K562 (cell line): ENCODE measurements at regions not wholly inside any gene's neighbourhood (a gene's known extent, or its start where the extent isn't known, plus 50 kb on each side); places are given as distances from the start of the nearest gene placed in this dataset.

Experiments used
- DPF2 ChIP-seq: fragments of 450-650 bp; IDR thresholded peaks from 2 replicates; pipeline ENCODE4 v1.6.1; 2016
- FOXJ3 ChIP-seq: sonication (generic); formaldehyde crosslinking; IDR thresholded peaks from 2 replicates; pipeline ENCODE4 v1.4.0; 2020; ENCODE audit warnings: mild to moderate bottlenecking, missing genetic modification reagents
- HSF4 ChIP-seq: fragments of 250-450 bp; sonication (Bioruptor Pico); IDR thresholded peaks from 2 replicates; pipeline ENCODE4 v2.1.2; 2022; ENCODE audit warnings: mild to moderate bottlenecking, moderate library complexity, borderline replicate concordance
- MXI1 ChIP-seq: IDR thresholded peaks from 2 replicates; pipeline ENCODE4 v1.6.1; 2011; ENCODE audit warnings: low read depth, mild to moderate bottlenecking, improper control_type of control experiment, low read length
- POLR2AphosphoS2 ChIP-seq: IDR thresholded peaks from 2 replicates; pipeline ENCODE4 v1.6.1; 2012; ENCODE audit warnings: low read length, improper control_type of control experiment
- POLR2AphosphoS5 ChIP-seq: IDR thresholded peaks from 2 replicates; pipeline ENCODE4 v1.6.1; 2011; ENCODE audit warnings: mild to moderate bottlenecking, low read depth, low read length, moderate library complexity; ENCODE audit not compliant: control insufficient read depth, insufficient read depth
- RAD21 ChIP-seq, 2 experiments: fragments of 250-450 bp in 1 of 2; fragments of 450-650 bp in 1 of 2; sonication (Bioruptor Pico) in 1 of 2; formaldehyde crosslinking in 1 of 2; IDR thresholded peaks in 1 of 2; conservative IDR thresholded peaks in 1 of 2; 2 replicates each; pipeline versions ENCODE4 v1.4.0 to v1.8.0; 2020 to 2022; ENCODE audit warnings: mild to moderate bottlenecking in 2 of 2, moderate library complexity in 1 of 2
- SETDB1 ChIP-seq: IDR thresholded peaks from one replicate; pipeline ENCODE4 v1.6.1; 2012; ENCODE audit warnings: low read length, control low read depth, inconsistent platforms
- YY1 ChIP-seq, 3 experiments: IDR thresholded peaks; 2 replicates each; pipeline ENCODE4 v1.6.1; 2011; ENCODE audit warnings: low read length in 2 of 3, mild to moderate bottlenecking in 2 of 3, moderate library complexity in 2 of 3, borderline replicate concordance in 1 of 3, control low read depth in 1 of 3, low read depth in 1 of 3; ENCODE audit not compliant: insufficient read depth in 3 of 3, insufficient replicate concordance in 2 of 3, control insufficient read depth in 1 of 3, insufficient read length in 1 of 3; ENCODE audit errors: extremely low read depth in 1 of 3
- ZBTB17 ChIP-seq: fragments of 450-650 bp; formaldehyde crosslinking; IDR thresholded peaks from 2 replicates; pipeline ENCODE4 v1.4.0; 2020; ENCODE audit warnings: mild to moderate bottlenecking
- TF ChIP-seq, protein P1 (sequence below): sonication (generic); formaldehyde crosslinking; IDR thresholded peaks from 2 replicates; pipeline ENCODE4 v1.8.0; 2023; ENCODE audit warnings: mild to moderate bottlenecking, missing genetic modification reagents
- TF ChIP-seq, protein P2 (sequence below): sonication (generic); formaldehyde crosslinking; IDR thresholded peaks from 2 replicates; pipeline ENCODE4 v1.8.1; 2023; ENCODE audit warnings: mild to moderate bottlenecking, missing genetic modification reagents

DNA sequence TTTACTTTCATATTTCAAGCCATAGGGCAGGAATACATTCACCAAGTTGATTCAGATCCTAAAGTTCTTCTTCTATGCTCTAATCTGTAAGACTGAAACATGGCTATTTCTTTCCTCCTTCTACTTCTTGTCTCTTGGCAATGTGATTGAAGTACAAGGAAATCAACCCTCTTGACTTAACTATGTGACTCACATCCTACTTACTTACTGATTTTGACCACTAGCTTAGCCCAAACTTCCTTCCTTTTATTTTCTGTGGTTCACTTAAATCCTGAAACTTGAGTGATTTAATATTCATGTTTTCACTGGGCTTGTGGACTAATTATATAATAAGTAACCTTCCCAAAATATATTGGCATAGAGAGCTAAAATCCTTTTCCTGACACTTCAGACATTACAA lies 111.2 kb upstream of the NOVA1 start:
- TF ChIP-seq MXI1 (no peak), SETDB1 (no peak), POLR2AphosphoS5 (no peak), RAD21 (CRISPR knock-in tag; conservative IDR thresholded peaks at IDR 0.05 in 1 of 2, IDR thresholded peaks at IDR 0.05 in 1 of 2) (no peak), POLR2AphosphoS2 (no peak), FOXJ3 (CRISPR knock-in tag) (no peak), HSF4 (no peak), DPF2 (no peak), YY1 (IDR thresholded peaks at IDR 0.05; ENCODE audit: borderline replicate concordance in 1 of 3, control insufficient read depth in 1 of 3, extremely low read depth in 1 of 3, insufficient read depth in 3 of 3, insufficient read length in 1 of 3, insufficient replicate concordance in 2 of 3, low read depth in 1 of 3, low read length in 2 of 3) (no peak), ZBTB17 (CRISPR knock-in tag) (no peak)
- TF ChIP-seq, protein P1, sequence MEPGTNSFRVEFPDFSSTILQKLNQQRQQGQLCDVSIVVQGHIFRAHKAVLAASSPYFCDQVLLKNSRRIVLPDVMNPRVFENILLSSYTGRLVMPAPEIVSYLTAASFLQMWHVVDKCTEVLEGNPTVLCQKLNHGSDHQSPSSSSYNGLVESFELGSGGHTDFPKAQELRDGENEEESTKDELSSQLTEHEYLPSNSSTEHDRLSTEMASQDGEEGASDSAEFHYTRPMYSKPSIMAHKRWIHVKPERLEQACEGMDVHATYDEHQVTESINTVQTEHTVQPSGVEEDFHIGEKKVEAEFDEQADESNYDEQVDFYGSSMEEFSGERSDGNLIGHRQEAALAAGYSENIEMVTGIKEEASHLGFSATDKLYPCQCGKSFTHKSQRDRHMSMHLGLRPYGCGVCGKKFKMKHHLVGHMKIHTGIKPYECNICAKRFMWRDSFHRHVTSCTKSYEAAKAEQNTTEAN (CRISPR knock-in tag) = no peak
- TF ChIP-seq, protein P2, sequence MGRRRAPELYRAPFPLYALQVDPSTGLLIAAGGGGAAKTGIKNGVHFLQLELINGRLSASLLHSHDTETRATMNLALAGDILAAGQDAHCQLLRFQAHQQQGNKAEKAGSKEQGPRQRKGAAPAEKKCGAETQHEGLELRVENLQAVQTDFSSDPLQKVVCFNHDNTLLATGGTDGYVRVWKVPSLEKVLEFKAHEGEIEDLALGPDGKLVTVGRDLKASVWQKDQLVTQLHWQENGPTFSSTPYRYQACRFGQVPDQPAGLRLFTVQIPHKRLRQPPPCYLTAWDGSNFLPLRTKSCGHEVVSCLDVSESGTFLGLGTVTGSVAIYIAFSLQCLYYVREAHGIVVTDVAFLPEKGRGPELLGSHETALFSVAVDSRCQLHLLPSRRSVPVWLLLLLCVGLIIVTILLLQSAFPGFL (CRISPR knock-in tag) = no peak
